ENCODE measurements at regions not wholly inside any gene's neighbourhood (a gene's known extent, or its start where the extent isn't known, plus 50 kb on each side); places are given as distances from the start of the nearest gene placed in this dataset.

DNA sequence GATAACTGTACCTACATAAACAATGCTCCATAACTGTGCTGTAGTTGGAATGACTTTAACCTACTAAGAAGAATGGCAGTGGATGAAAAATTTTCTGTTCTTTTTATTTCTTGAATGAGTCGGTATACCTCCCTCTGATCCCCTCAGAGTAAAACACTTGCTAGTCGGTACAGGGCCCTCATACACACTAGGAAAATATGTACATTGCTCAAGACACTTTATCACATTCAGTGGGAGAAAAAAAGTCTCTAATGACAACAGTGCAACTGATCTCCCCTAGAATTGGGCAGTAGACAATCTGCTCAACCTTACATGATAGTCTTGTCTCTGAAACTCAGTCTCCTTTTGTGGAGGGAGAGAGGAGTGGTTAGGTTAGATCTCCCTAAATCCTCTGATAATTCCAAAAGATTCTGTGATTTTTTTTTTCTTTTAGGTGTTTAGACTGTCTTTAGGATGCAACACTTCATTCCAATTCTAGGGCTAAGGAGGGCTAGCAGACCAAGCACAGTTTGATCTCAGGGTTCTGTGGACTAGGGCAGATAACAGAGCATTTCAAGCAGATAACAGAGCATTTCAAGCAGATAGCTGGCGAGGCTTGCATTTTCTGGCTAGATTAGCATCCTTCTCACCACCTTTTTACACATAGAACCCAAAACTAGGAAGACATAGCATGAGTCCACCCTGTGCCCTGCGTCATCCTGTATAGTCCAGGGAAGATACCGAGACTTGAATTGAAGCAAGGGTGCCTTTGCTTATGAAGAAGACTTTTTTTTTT lies 100.3 kb upstream of the TNFAIP3 start (continued):
- TF ChIP-seq CHD7 (IDR thresholded peaks at IDR 0.05; ENCODE audit: insufficient replicate concordance, low read length) (no peak), CREB1 (IDR thresholded peaks at IDR 0.05) (no peak), CBX5 (IDR thresholded peaks at IDR 0.05; ENCODE audit: low read depth, low read length) (no peak), SP2 (IDR thresholded peaks at IDR 0.05; ENCODE audit: low read length) (no peak), KDM5A (IDR thresholded peaks at IDR 0.05; ENCODE audit: low read length) (no peak), RFX5 (IDR thresholded peaks at IDR 0.05; ENCODE audit: borderline replicate concordance, low read depth, low read length) (no peak), TCF12 (IDR thresholded peaks at IDR 0.05; ENCODE audit: low read depth, low read length) (no peak), RNF2 (IDR thresholded peaks at IDR 0.05; ENCODE audit: borderline replicate concordance, low read depth, low read length, missing control alignments, poor library complexity, severe bottlenecking) (no peak), HDAC2 (IDR thresholded peaks at IDR 0.05; ENCODE audit: borderline replicate concordance in 1 of 2, low read depth in 2 of 2, low read length in 2 of 2) (no peak)

All from H1 (cell line).